ENCODE measurements at regions not wholly inside any gene's neighbourhood (a gene's known extent, or its start where the extent isn't known, plus 50 kb on each side); places are given as distances from the start of the nearest gene placed in this dataset.
"Not testable (repeated sequence)": the region's sequence is repeated elsewhere in the genome, so short reads cannot be mapped to it uniquely, and the experiment has no call there.

- TF ChIP-seq CTCF (IDR thresholded peaks at IDR 0.05; ENCODE audit: borderline replicate concordance, insufficient read depth, low read depth, low read length) = no peak
- H3K4me3 ChIP-seq (ENCODE audit: low read depth, low read length) = no peak overlapping the region
These were observed 895.5 kb upstream of the EPHA5 start for GRCh38 chr4:66565801-66566200.

GRCh38 chr4:66564901-66565651, 894.8 kb upstream of the EPHA5 start:
- no peak for TF ChIP-seq CTCF (IDR thresholded peaks at IDR 0.05; ENCODE audit: borderline replicate concordance, insufficient read depth, low read depth, low read length)
- no peak overlapping the region for H3K4me3 ChIP-seq (ENCODE audit: low read depth, low read length)

GRCh38 chr4:66562276-66562806, 892.1 kb upstream of the EPHA5 start:
- H3K4me3 ChIP-seq (ENCODE audit: low read depth, low read length) = no peak overlapping the region
- no peak for TF ChIP-seq CTCF (IDR thresholded peaks at IDR 0.05; ENCODE audit: borderline replicate concordance, insufficient read depth, low read depth, low read length)

- H3K4me3 ChIP-seq (ENCODE audit: low read depth, low read length) = not testable (repeated sequence)
These were observed 891.3 kb upstream of the EPHA5 start for GRCh38 chr4:66561465-66562053.

- TF ChIP-seq CTCF (IDR thresholded peaks at IDR 0.05; ENCODE audit: borderline replicate concordance, insufficient read depth, low read depth, low read length) = no peak
- no peak overlapping the region for H3K4me3 ChIP-seq (ENCODE audit: low read depth, low read length)
These were observed 888.4 kb upstream of the EPHA5 start for GRCh38 chr4:66558651-66559050.

GRCh38 chr4:66556651-66557278, 886.5 kb upstream of the EPHA5 start:
- TF ChIP-seq CTCF (IDR thresholded peaks at IDR 0.05; ENCODE audit: borderline replicate concordance, insufficient read depth, low read depth, low read length) = no peak
- H3K4me3 ChIP-seq (ENCODE audit: low read depth, low read length) = no peak overlapping the region

- TF ChIP-seq CTCF (IDR thresholded peaks at IDR 0.05; ENCODE audit: borderline replicate concordance, insufficient read depth, low read depth, low read length) = no peak
- H3K4me3 ChIP-seq (ENCODE audit: low read depth, low read length) = no peak overlapping the region
These were observed 885.0 kb upstream of the EPHA5 start for GRCh38 chr4:66555301-66555700.
